ENCODE measurements at regions not wholly inside any gene's neighbourhood (a gene's known extent, or its start where the extent isn't known, plus 50 kb on each side); places are given as distances from the start of the nearest gene placed in this dataset.

- H3K4me3 ChIP-seq, result no peak overlapping the region
- peaks cover 21% of the 10 kb centered on the region for H3K27me3 ChIP-seq
- no peaks in the 10 kb centered on the region for H3K36me3 ChIP-seq
- no peaks in the 10 kb centered on the region for H3K9me3 ChIP-seq
- TF ChIP-seq POLR2A (IDR thresholded peaks at IDR 0.05) (no peak), POLR2AphosphoS5 (IDR thresholded peaks at IDR 0.05) (no peak), EP300 (IDR thresholded peaks at IDR 0.05; ENCODE audit: low read depth) (no peak)
- TF ChIP-seq, protein P1, sequence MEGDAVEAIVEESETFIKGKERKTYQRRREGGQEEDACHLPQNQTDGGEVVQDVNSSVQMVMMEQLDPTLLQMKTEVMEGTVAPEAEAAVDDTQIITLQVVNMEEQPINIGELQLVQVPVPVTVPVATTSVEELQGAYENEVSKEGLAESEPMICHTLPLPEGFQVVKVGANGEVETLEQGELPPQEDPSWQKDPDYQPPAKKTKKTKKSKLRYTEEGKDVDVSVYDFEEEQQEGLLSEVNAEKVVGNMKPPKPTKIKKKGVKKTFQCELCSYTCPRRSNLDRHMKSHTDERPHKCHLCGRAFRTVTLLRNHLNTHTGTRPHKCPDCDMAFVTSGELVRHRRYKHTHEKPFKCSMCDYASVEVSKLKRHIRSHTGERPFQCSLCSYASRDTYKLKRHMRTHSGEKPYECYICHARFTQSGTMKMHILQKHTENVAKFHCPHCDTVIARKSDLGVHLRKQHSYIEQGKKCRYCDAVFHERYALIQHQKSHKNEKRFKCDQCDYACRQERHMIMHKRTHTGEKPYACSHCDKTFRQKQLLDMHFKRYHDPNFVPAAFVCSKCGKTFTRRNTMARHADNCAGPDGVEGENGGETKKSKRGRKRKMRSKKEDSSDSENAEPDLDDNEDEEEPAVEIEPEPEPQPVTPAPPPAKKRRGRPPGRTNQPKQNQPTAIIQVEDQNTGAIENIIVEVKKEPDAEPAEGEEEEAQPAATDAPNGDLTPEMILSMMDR (IDR thresholded peaks at IDR 0.05), result no peak
- no peak overlapping the region for H3K27ac ChIP-seq
- H3K4me1 ChIP-seq, result no peaks in the 10 kb centered on the region
- DNase-seq, result no peak
- 68 to 74% methylated on average over 4 to 5 of the region's 5 CpGs for WGBS, 2 donors (ENCODE audit: low coverage in 1 of 2)
- intact Hi-C loops (cut with DNase I; ENCODE audit: low total_unique reads), result no loop called here
- in situ Hi-C loops (cut with MboI; ENCODE audit: low pct_ligation_motif_present in 1 of 4, low pct_unique_long_range_greater_than_20kb in 1 of 4, low sequenced_read_pairs in 3 of 4), result loop anchor here in 2 of 4 donors (10.0 to 25.0 kb wide), 2 partner anchors 536 to 899 kb away; no protein-coding TSS in a partner anchor
Observed at GRCh38 chr6:84425971-84426705, 198.7 kb upstream of the CEP162 start.

- H3K4me1 ChIP-seq, result no peaks in the 10 kb centered on the region
- H3K27me3 ChIP-seq, result peaks cover 21% of the 10 kb centered on the region
- H3K36me3 ChIP-seq, result no peaks in the 10 kb centered on the region
- no peak for DNase-seq
- intact Hi-C loops (cut with DNase I; ENCODE audit: low total_unique reads) (no loop called here), in situ Hi-C loops (cut with MboI; ENCODE audit: low pct_ligation_motif_present in 1 of 4, low pct_unique_long_range_greater_than_20kb in 1 of 4, low sequenced_read_pairs in 3 of 4) (loop anchor here in 3 of 4 donors (10.0 to 25.0 kb wide), 3 partner anchors 537 to 900 kb away; no protein-coding TSS in a partner anchor)
- H3K9me3 ChIP-seq, result no peaks in the 10 kb centered on the region
- no peak overlapping the region for H3K4me3 ChIP-seq
- WGBS, 2 donors (ENCODE audit: low coverage in 1 of 2), result 24 to 26% methylated on average over 4 of the region's 4 CpGs
- TF ChIP-seq POLR2AphosphoS5 (IDR thresholded peaks at IDR 0.05) (no peak), POLR2A (IDR thresholded peaks at IDR 0.05) (no peak), EP300 (IDR thresholded peaks at IDR 0.05; ENCODE audit: low read depth) (no peak)
- TF ChIP-seq, protein P1 (IDR thresholded peaks at IDR 0.05), result no peak
- H3K27ac ChIP-seq, result no peak overlapping the region
Observed at GRCh38 chr6:84424956-84425355, 197.5 kb upstream of the CEP162 start.

- TF ChIP-seq EP300 (IDR thresholded peaks at IDR 0.05; ENCODE audit: low read depth) (no peak), POLR2A (IDR thresholded peaks at IDR 0.05) (no peak), POLR2AphosphoS5 (IDR thresholded peaks at IDR 0.05) (no peak)
- TF ChIP-seq, protein P1 (IDR thresholded peaks at IDR 0.05), result peak in 4 of 5 experiments; percentile 10 to 42 (median 27)
- Histone ChIP-seq H3K4me3 (no peak overlapping the region), H3K36me3 (no peaks in the 10 kb centered on the region), H3K4me1 (no peaks in the 10 kb centered on the region), H3K9me3 (no peaks in the 10 kb centered on the region), H3K27me3 (peaks cover 17% of the 10 kb centered on the region), H3K27ac (no peak overlapping the region)
- in situ Hi-C loops (cut with MboI; ENCODE audit: low pct_ligation_motif_present in 1 of 4, low pct_unique_long_range_greater_than_20kb in 1 of 4, low sequenced_read_pairs in 3 of 4), result loop anchor here in 2 of 4 donors (10.0 to 25.0 kb wide), 2 partner anchors 890 to 902 kb away; no protein-coding TSS in a partner anchor
- DNase-seq, result peak; percentile 21
- intact Hi-C loops (cut with DNase I; ENCODE audit: low total_unique reads), result no loop called here
- 13 to 23% methylated on average over 6 to 13 of the region's 13 CpGs for WGBS, 2 donors (ENCODE audit: low coverage in 1 of 2)
Observed at GRCh38 chr6:84422380-84422968, 195.0 kb upstream of the CEP162 start.

DNA sequence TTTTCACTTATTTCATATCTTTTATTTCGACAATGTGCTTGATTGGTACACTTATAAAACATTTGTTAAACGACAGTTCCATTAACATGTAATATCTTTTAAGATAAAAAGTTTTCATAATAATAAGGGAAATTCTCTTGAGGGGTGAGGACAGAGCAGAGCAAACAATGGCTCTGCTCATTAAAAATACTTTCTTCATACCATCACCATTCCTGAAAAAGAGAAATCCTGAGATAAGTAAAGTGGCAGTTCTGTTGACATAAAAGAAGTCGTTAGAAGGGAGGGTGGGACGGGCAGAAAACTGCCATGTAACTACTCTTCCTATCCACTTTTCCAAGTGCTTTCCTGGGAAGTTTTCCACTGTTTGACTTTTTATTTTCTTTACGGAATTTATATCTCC is 193.6 kb upstream of the CEP162 start:
- no peaks in the 10 kb centered on the region for H3K9me3 ChIP-seq
- H3K27ac ChIP-seq, result no peak overlapping the region
- WGBS, 2 donors (ENCODE audit: low coverage in 1 of 2), result 23 to 38% methylated on average over 5 of the region's 5 CpGs
- peaks cover 11% of the 10 kb centered on the region for H3K27me3 ChIP-seq
- TF ChIP-seq EP300 (IDR thresholded peaks at IDR 0.05; ENCODE audit: low read depth), result no peak
- TF ChIP-seq POLR2A (IDR thresholded peaks at IDR 0.05), result no peak
- TF ChIP-seq POLR2AphosphoS5 (IDR thresholded peaks at IDR 0.05), result no peak
- TF ChIP-seq, protein P1 (IDR thresholded peaks at IDR 0.05), result no peak
- intact Hi-C loops (cut with DNase I; ENCODE audit: low total_unique reads) (no loop called here), in situ Hi-C loops (cut with MboI; ENCODE audit: low pct_ligation_motif_present in 1 of 4, low pct_unique_long_range_greater_than_20kb in 1 of 4, low sequenced_read_pairs in 3 of 4) (loop anchor here in 2 of 4 donors (10.0 to 25.0 kb wide), 2 partner anchors 891 to 904 kb away; no protein-coding TSS in a partner anchor)
- H3K36me3 ChIP-seq, result no peaks in the 10 kb centered on the region
- H3K4me3 ChIP-seq, result no peak overlapping the region
- no peaks in the 10 kb centered on the region for H3K4me1 ChIP-seq
- DNase-seq, result no peak
